ENCODE measurements at regions not wholly inside any gene's neighbourhood (a gene's known extent, or its start where the extent isn't known, plus 50 kb on each side); places are given as distances from the start of the nearest gene placed in this dataset.
"Not testable (repeated sequence)": the region's sequence is repeated elsewhere in the genome, so short reads cannot be mapped to it uniquely, and the experiment has no call there.

- DNase-seq (ENCODE audit: low spot score), result no peak
- ATAC-seq, result no peak
Measured at GRCh38 chr10:2905851-2906250, 161.5 kb upstream of the PFKP start.

GRCh38 chr10:2900530-2900929, 166.8 kb upstream of the PFKP start:
- DNase-seq (ENCODE audit: low spot score) (no peak), ATAC-seq (no peak)
- intact Hi-C loops (cut with DNase I), result no loop called here

More at GRCh38 chr10:2905851-2906250, 161.5 kb upstream of the PFKP start:
- intact Hi-C loops (cut with DNase I), result no loop called here

GRCh38 chr10:2899246-2899951, 167.9 kb upstream of the PFKP start:
- no peak for DNase-seq (ENCODE audit: low spot score)
- ATAC-seq, result no peak
- intact Hi-C loops (cut with DNase I), result no loop called here

- ATAC-seq (no peak), DNase-seq (ENCODE audit: low spot score) (no peak)
- intact Hi-C loops (cut with DNase I), result no loop called here
Measured at GRCh38 chr10:2898509-2898860, 168.9 kb upstream of the PFKP start.

GRCh38 chr10:2897619-2898508, 169.5 kb upstream of the PFKP start:
- DNase-seq (ENCODE audit: low spot score) (no peak), ATAC-seq (no peak)
- intact Hi-C loops (cut with DNase I), result no loop called here

GRCh38 chr10:2896334-2896733, 171.0 kb upstream of the PFKP start:
- intact Hi-C loops (cut with DNase I), result not testable (repeated sequence)

GRCh38 chr10:2895594-2896196, 171.7 kb upstream of the PFKP start:
- DNase-seq (ENCODE audit: low spot score) (no peak), ATAC-seq (no peak)
- intact Hi-C loops (cut with DNase I), result no loop called here

More at GRCh38 chr10:2896334-2896733, 171.0 kb upstream of the PFKP start:
- not testable (repeated sequence) for DNase-seq (ENCODE audit: low spot score); ATAC-seq

- intact Hi-C loops (cut with DNase I), result no loop called here
- ATAC-seq (no peak), DNase-seq (ENCODE audit: low spot score) (no peak)
Measured at GRCh38 chr10:2893991-2894390, 173.4 kb upstream of the PFKP start.

GRCh38 chr10:2893158-2893845, 174.0 kb upstream of the PFKP start:
- ATAC-seq (no peak), DNase-seq (ENCODE audit: low spot score) (no peak)
- intact Hi-C loops (cut with DNase I), result no loop called here

- intact Hi-C loops (cut with DNase I), result no loop called here
- DNase-seq (ENCODE audit: low spot score) (no peak), ATAC-seq (no peak)
Measured at GRCh38 chr10:2891770-2892124, 175.6 kb upstream of the PFKP start.

GRCh38 chr10:2891073-2891769, 176.1 kb upstream of the PFKP start:
- intact Hi-C loops (cut with DNase I), result no loop called here
- ATAC-seq, result no peak
- no peak for DNase-seq (ENCODE audit: low spot score)

- DNase-seq (ENCODE audit: low spot score) (no peak), ATAC-seq (no peak)
- intact Hi-C loops (cut with DNase I), result no loop called here
Measured at GRCh38 chr10:2890093-2890492, 177.3 kb upstream of the PFKP start.

- DNase-seq (ENCODE audit: low spot score) (no peak), ATAC-seq (no peak)
- intact Hi-C loops (cut with DNase I), result no loop called here
Measured at GRCh38 chr10:2888403-2889004, 178.8 kb upstream of the PFKP start.

GRCh38 chr10:2887391-2888070, 179.8 kb upstream of the PFKP start:
- ATAC-seq (no peak), DNase-seq (ENCODE audit: low spot score) (no peak)
- intact Hi-C loops (cut with DNase I), result no loop called here

- DNase-seq (ENCODE audit: low spot score) (no peak), ATAC-seq (no peak)
- intact Hi-C loops (cut with DNase I), result no loop called here
Measured at GRCh38 chr10:2886662-2887061, 180.7 kb upstream of the PFKP start.

- ATAC-seq, result no peak
- DNase-seq (ENCODE audit: low spot score), result no peak
- intact Hi-C loops (cut with DNase I), result no loop called here
Measured at GRCh38 chr10:2885288-2886278, 181.8 kb upstream of the PFKP start.

- DNase-seq (ENCODE audit: low spot score); intact Hi-C loops (cut with DNase I): not testable (repeated sequence)
Measured at GRCh38 chr10:2883983-2884540, 183.3 kb upstream of the PFKP start.

More at GRCh38 chr10:2883983-2884540, 183.3 kb upstream of the PFKP start:
- ATAC-seq, result not testable (repeated sequence)

Data from sciatic nerve (tissue), 2 donors.